Left cardiac atrium (tissue), 4 donors: ENCODE measurements at regions not wholly inside any gene's neighbourhood (a gene's known extent, or its start where the extent isn't known, plus 50 kb on each side); places are given as distances from the start of the nearest gene placed in this dataset.
"Not testable (repeated sequence)": the region's sequence is repeated elsewhere in the genome, so short reads cannot be mapped to it uniquely, and the experiment has no call there.

Source experiments
- ATAC-seq, 2 donors: fragments of 200-7000 bp; cut with Tn5 transposase; one replicate each; pipeline ENCODE4 v1.9.1; 2020; ENCODE audit warnings: mild to moderate bottlenecking in 2 of 2, moderate library complexity in 2 of 2
- DNase-seq: peaks from one replicate; pipeline ENCODE4 v3.0.0-alpha.2; 2020
- intact Hi-C, 2 donors: fragments of 100-400 bp; cut with DNase I; formaldehyde crosslinking; loops; one replicate each; pipeline versions ENCODE4 v1.14.1 to v1.15.1; 2022 to 2023
- donor health status: DM: no; HTN: yes; CAD: no.
- donor health status: DM: no; HTN: yes; CAD: no; lungs with severe emphysema.
- donor health status: DM: yes; HTN: yes; CAD: no.
- donor health status: Dilated cardiomyopathy.

DNA sequence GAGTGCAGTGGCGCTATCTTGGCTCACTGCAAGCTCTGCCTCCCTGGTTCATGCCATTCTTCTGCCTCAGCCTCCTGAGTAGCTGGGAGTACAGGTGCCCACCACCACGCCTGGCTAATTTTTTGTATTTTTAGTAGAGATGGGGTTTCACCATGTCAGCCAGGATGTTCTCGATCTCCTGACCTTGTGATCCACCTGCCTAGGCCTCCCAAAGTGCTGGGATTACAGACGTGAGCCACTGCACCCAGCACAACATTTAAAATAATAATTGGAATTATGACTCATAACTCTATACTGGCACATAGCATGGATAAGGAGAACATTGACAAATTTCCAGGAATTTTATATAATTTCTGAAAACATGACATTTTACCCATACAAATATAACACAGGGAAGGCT lies 54.2 kb downstream of the DBET start:
- intact Hi-C loops, ATAC-seq, DNase-seq: not testable (repeated sequence)

DNA sequence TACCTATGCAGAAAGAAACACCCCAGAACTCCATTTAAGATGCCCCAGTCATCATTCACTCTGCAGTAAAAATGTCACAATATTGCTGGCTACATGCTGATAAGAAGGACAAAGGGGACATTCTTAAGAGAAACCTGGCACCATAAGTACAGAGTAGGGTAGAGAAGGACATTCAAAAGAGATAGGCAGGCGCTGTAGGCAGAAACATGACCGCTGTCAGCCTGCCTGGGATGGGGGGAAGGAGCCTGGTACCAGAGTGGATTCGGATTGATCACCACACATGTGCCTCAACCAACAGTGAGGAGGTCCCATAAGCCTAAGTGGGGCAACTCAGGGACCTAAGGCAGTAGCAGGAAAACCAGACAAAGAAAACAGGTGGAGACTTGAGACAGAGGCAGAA lies 54.1 kb upstream of the DUX4 start:
- not testable (repeated sequence) for DNase-seq

DNA sequence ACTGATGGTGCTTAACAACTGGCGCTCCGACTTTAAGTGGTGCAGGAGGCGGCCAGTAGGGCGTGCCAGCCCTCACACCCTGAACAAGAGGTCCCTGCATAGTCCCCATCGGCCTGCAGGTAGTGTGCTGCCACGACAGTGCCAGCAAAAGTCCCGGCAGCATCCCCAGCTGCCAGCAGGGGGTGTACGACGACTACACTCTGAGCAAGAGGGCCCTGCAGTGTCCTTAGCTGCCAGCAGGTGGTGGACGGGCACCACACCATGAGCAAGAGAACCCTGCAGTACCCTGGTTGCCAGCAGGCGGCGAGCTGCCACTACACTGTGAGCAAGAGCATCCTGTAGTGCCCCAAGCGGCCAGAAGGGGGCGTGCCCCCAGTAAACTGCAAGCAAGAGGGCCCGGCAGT lies 53.5 kb upstream of the DUX4 start:
- peak; percentile 5 to 6 for ATAC-seq
- intact Hi-C loops, DNase-seq: not testable (repeated sequence)

More for the DNA sequence above, 54.1 kb upstream of the DUX4 start:
- peak; percentile 32 to 56 for ATAC-seq
- intact Hi-C loops = not testable (repeated sequence)

DNA sequence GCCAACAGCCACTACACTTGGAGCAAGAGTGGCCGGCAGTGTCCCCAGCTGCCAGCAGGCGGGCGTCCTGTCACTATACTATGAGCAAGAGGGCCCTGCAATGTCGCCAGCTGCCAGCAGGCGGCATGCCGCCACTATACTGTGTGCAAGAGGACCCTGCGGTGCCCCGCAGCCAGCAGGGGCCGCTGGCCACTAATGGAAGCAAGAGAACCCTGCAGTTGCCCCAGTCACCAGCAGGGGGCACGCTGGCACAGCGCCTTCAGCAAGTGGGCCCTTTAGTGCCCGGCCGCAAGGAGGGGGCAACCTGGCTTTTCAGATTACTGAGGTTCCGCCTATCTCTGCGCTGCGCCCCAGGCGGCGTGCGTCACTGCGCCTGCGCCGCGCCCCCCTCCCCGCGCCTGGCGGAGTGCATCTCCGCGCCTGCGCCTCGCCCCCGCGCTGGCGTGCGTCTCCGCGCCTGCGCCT lies 53.0 kb upstream of the DUX4 start:
- intact Hi-C loops = not testable (repeated sequence)
- ATAC-seq (peak; percentile 19 to 33), DNase-seq (peak; percentile 19)

DNA sequence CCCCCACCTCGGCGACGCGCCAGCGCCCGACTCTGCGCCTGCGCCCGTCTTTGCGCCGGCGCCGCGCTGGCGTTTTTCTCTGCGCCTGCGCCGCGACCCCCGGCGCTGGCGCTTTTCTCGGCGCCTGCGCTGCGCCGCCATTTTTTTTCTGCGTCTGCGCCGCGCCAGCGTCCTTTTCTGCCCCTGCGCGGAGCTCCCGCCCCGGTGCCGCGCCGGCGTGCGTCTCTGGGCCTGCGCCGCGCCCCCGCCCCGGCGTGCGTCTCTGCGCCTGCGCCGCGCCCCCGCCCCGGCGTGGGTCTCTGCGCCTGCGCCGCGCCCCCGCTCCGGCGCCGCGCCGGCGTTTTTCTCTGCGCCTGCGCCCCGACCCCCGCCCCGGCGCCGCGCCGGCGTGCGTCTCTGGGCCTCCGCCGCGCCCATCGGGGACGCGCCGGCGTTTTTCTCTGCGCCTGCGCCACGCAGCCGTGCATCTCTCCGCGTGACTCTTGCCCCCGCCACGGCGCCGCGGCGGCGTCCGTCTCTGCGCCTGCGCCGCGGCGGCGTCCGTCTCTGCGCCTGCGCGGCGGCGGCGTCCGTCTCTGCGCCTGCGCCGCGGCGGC lies 52.4 kb upstream of the DUX4 start:
- intact Hi-C loops, DNase-seq: not testable (repeated sequence)
- ATAC-seq = peak in 1 of 2 donors; percentile 5

DNA sequence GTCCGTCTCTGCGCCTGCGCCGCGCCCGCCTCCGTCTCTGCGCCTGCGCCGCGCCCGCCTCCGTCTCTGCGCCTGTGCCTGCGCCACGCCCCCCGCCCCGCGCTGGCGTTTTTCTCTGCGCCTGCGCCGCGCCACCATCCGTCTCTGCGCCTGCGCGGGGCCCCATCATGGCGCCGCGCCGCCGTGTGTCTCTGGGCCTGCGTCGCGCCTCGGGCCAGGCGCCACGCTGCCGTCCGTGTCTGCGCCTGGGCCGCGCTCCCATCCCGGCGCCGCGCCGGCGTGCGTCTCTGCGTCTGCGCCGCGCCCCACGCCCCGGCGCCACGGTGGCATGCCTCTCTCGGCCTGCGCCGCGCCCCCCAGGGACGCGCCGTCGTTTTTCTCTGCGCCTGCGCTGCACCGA lies 51.8 kb upstream of the DUX4 start:
- peak; percentile 18 for DNase-seq
- intact Hi-C loops = no loop called here
- peak; percentile 10 to 69 for ATAC-seq

DNA sequence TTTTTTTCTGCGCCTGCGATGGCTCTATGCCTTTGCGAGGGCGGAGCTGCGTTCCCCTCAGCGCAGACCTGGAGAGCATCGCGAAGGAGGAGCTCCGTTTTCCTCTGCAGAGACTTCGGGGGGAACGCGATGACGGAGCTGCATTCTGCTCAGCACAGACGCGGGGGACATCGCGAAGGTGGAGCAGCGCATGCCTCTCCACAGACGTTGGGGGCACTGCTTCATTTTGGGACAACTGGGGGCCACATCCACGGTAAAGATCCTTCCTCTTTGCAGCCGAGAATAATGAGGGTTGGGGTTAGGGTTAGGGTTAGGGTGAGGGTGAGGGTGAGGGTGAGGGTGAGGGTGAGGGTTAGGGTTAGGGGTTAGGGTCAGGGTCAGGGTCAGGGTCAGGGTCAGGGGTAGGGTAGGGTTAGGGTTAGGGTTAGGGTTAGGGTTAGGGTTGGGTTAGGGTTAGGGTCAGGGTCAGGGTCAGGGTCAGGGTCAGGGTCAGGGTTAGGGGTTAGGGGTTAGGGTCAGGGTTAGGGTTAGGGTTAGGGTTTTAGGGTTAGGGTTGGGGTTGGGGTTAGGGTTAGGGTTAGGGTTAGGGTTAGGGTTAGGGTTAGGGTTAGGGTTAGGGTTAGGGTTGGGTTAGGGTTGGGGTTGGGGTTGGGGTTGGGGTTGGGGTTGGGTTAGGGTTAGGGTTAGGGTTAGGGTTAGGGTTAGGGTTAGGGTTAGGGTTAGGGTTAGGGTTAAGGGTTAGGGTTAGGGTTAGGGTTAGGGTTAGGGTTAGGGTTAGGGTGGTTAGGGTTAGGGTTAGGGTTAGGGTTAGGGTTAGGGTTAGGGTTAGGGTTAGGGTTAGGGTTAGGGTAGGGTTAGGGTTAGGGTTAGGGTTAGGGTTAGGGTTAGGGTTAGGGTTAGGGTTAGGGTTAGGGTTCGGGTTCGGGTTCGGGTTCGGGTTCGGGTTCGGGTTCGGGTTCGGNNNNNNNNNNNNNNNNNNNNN lies 51.1 kb upstream of the DUX4 start:
- ATAC-seq (peak; percentile 53 to 60), DNase-seq (peak; percentile 25)
- intact Hi-C loops = not testable (repeated sequence)
